OCI-LY1 (cell line): ENCODE measurements at regions not wholly inside any gene's neighbourhood (a gene's known extent, or its start where the extent isn't known, plus 50 kb on each side); places are given as distances from the start of the nearest gene placed in this dataset.

Experiments used
- H2AFZ ChIP-seq: fragments of 200-600 bp; sonication (generic), shearing (Covaris generic); 2 replicates; pipeline ENCODE4 v1.6.0; 2014; ENCODE audit warnings: antibody characterized with exemption, mild to moderate bottlenecking, low read length
- H3F3A ChIP-seq: fragments of 200-600 bp; sonication (generic), shearing (Covaris generic); 2 replicates; pipeline ENCODE4 v1.6.0; 2014; ENCODE audit warnings: mild to moderate bottlenecking, antibody characterized with exemption, low read length, moderate library complexity; ENCODE audit not compliant: insufficient read depth
- H3K27ac ChIP-seq: fragments of 200-600 bp; sonication (generic); 2 replicates; pipeline ENCODE4 v1.5.1; 2014; ENCODE audit warnings: low read length, mixed run types, mild to moderate bottlenecking, low read depth; ENCODE audit not compliant: poor library complexity, severe bottlenecking
- H3K27me3 ChIP-seq: fragments of 200-600 bp; sonication (generic); 2 replicates; pipeline ENCODE4 v1.6.0; 2014; ENCODE audit warnings: antibody characterized with exemption, mild to moderate bottlenecking, low read length, moderate library complexity; ENCODE audit not compliant: insufficient read depth
- H3K36me3 ChIP-seq: fragments of 200-600 bp; sonication (generic); 2 replicates; pipeline ENCODE4 v1.6.1; 2014; ENCODE audit warnings: mild to moderate bottlenecking, antibody characterized with exemption, low read length, moderate library complexity, mixed read lengths; ENCODE audit not compliant: insufficient read depth
- H3K4me1 ChIP-seq: fragments of 200-600 bp; sonication (generic); 2 replicates; pipeline ENCODE4 v1.5.1; 2014; ENCODE audit warnings: mild to moderate bottlenecking, low read length, moderate library complexity; ENCODE audit not compliant: insufficient read depth, severe bottlenecking
- H3K4me2 ChIP-seq: fragments of 200-600 bp; sonication (generic), shearing (Covaris generic); 2 replicates; pipeline ENCODE4 v1.6.1; 2014; ENCODE audit warnings: low read length
- H3K4me3 ChIP-seq: fragments of 200-600 bp; sonication (generic); 2 replicates; pipeline ENCODE4 v1.5.1; 2014; ENCODE audit warnings: low read length, low read depth, mild to moderate bottlenecking, mixed read lengths; ENCODE audit not compliant: poor library complexity, severe bottlenecking
- H3K79me2 ChIP-seq: fragments of 200-600 bp; shearing (Covaris generic); 2 replicates; pipeline ENCODE4 v1.6.1; 2016; ENCODE audit warnings: mixed run types, low read length, mixed read lengths; ENCODE audit not compliant: insufficient read depth
- H3K9ac ChIP-seq: fragments of 200-600 bp; sonication (generic), shearing (Covaris generic); 2 replicates; pipeline ENCODE4 v1.6.1; 2014; ENCODE audit warnings: mild to moderate bottlenecking, low read length, mixed read lengths
- H3K9me2 ChIP-seq: fragments of 200-600 bp; sonication (generic), shearing (Covaris generic); 2 replicates; pipeline ENCODE4 v1.6.1; 2014; ENCODE audit warnings: low read depth, mild to moderate bottlenecking, low read length, mixed read lengths
- H3K9me3 ChIP-seq: fragments of 200-600 bp; shearing (Covaris generic); 2 replicates; pipeline ENCODE4 v1.6.1; 2014; ENCODE audit warnings: low read length, mixed read lengths
- H4K20me1 ChIP-seq: fragments of 200-600 bp; sonication (generic), shearing (Covaris generic); 2 replicates; pipeline ENCODE4 v1.6.0; 2016; ENCODE audit warnings: mild to moderate bottlenecking, low read length; ENCODE audit not compliant: insufficient read depth
- EZH2 ChIP-seq: fragments of 200-600 bp; sonication (generic), shearing (Covaris generic); IDR thresholded peaks from 2 replicates; pipeline ENCODE4 v1.8.0; 2017; ENCODE audit warnings: borderline replicate concordance, mixed run types, mild to moderate bottlenecking, antibody characterized with exemption, low read length, moderate library complexity, mixed read lengths
- TF ChIP-seq, protein P1 (sequence below): fragments of 200-600 bp; sonication (generic), shearing (Covaris generic); IDR thresholded peaks from 2 replicates; pipeline ENCODE4 v1.5.1; 2017; ENCODE audit warnings: mild to moderate bottlenecking, antibody characterized with exemption, low read length, moderate library complexity, mixed read lengths

- TF ChIP-seq, protein P1, sequence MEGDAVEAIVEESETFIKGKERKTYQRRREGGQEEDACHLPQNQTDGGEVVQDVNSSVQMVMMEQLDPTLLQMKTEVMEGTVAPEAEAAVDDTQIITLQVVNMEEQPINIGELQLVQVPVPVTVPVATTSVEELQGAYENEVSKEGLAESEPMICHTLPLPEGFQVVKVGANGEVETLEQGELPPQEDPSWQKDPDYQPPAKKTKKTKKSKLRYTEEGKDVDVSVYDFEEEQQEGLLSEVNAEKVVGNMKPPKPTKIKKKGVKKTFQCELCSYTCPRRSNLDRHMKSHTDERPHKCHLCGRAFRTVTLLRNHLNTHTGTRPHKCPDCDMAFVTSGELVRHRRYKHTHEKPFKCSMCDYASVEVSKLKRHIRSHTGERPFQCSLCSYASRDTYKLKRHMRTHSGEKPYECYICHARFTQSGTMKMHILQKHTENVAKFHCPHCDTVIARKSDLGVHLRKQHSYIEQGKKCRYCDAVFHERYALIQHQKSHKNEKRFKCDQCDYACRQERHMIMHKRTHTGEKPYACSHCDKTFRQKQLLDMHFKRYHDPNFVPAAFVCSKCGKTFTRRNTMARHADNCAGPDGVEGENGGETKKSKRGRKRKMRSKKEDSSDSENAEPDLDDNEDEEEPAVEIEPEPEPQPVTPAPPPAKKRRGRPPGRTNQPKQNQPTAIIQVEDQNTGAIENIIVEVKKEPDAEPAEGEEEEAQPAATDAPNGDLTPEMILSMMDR = no peak
- TF ChIP-seq EZH2 = no peak
- Histone ChIP-seq H3K9ac (no peak overlapping the region), H4K20me1 (no peaks in the 10 kb centered on the region), H3K27ac (no peak overlapping the region), H3K79me2 (no peaks in the 10 kb centered on the region), H3K4me3 (no peak overlapping the region), H3K9me3 (no peaks in the 10 kb centered on the region), H3K27me3 (no peaks in the 10 kb centered on the region), H3K36me3 (no peaks in the 10 kb centered on the region), H2AFZ (no peak overlapping the region), H3K4me2 (no peak overlapping the region), H3K9me2 (no peaks in the 10 kb centered on the region), H3K4me1 (no peaks in the 10 kb centered on the region), H3F3A (no peaks in the 10 kb centered on the region)
These were observed 424.0 kb downstream of the ADAMTS20 start for GRCh38 chr12:43127886-43128549.

DNA sequence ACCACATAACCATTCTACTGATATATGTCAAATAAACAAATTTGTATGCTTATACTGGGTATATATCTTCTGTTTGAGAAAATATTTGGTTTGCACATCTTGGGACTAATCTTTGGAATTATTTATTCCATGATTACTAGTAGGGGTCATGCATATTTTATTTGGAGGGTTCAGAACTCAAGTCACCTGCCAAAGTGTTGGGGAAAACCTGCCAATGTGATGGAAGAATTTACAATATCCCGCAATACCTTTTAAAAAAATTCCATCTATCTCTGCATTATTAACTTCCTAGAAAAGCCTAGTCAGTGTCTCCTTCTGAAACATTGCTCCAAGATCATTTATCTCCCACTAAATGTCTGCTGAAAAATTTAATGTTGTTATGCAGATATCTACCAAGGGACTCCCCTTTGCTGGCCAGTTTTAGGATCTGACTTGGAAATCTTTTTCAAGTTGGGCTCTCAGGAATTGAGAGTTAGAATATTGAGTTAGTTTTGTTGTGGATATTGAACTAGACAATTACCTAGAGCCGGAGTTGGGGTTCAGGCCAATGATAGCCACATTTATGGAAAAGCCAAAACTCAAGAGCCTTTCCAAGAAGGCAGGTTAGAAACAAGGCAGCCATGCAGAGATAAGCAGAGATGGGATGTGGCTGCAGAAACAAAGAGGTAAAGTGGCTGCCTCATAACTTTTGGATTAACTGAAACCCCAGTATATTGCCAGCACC is 425.2 kb downstream of the ADAMTS20 start:
- Histone ChIP-seq H3K27ac (no peak overlapping the region), H3K4me2 (no peak overlapping the region), H3K27me3 (no peaks in the 10 kb centered on the region), H3K9me3 (no peaks in the 10 kb centered on the region), H3K4me3 (no peak overlapping the region), H4K20me1 (no peaks in the 10 kb centered on the region), H3F3A (no peaks in the 10 kb centered on the region), H3K79me2 (no peaks in the 10 kb centered on the region), H3K9me2 (no peaks in the 10 kb centered on the region), H3K36me3 (no peaks in the 10 kb centered on the region), H3K4me1 (no peaks in the 10 kb centered on the region), H2AFZ (no peak overlapping the region), H3K9ac (no peak overlapping the region)
- TF ChIP-seq, protein P1 = no peak
- TF ChIP-seq EZH2 = no peak

GRCh38 chr12:43123461-43123860 is 428.5 kb downstream of the ADAMTS20 start:
- Histone ChIP-seq H3K9me3 (no peaks in the 10 kb centered on the region), H3K4me1 (no peaks in the 10 kb centered on the region), H3K9me2 (no peaks in the 10 kb centered on the region), H3K79me2 (no peaks in the 10 kb centered on the region), H3K27me3 (no peaks in the 10 kb centered on the region), H3K4me2 (no peak overlapping the region), H3K36me3 (no peaks in the 10 kb centered on the region), H3K27ac (no peak overlapping the region), H2AFZ (no peak overlapping the region), H3F3A (no peaks in the 10 kb centered on the region), H3K4me3 (no peak overlapping the region), H3K9ac (no peak overlapping the region), H4K20me1 (no peaks in the 10 kb centered on the region)
- no peak for TF ChIP-seq EZH2
- TF ChIP-seq, protein P1 = no peak
